GM21825 (cell line): ENCODE measurements at regions not wholly inside any gene's neighbourhood (a gene's known extent, or its start where the extent isn't known, plus 50 kb on each side); places are given as distances from the start of the nearest gene placed in this dataset.

Experiments
- ATAC-seq: cut with Tn5 transposase; IDR thresholded peaks from one replicate; pipeline ENCODE4 v1.9.1; 2021; ENCODE audit warnings: mild to moderate bottlenecking, moderate library complexity; ENCODE audit not compliant: unreplicated experiment

GRCh38 chr7:130926001-130926691, 192.1 kb upstream of the KLF14 start:
- ATAC-seq, result no peak

- no peak for ATAC-seq
Observed at GRCh38 chr7:130927062-130927461, 193.1 kb upstream of the KLF14 start.

GRCh38 chr7:130927564-130927963, 193.6 kb upstream of the KLF14 start:
- no peak for ATAC-seq

- ATAC-seq, result no peak
Observed at GRCh38 chr7:130929896-130930659, 196.1 kb upstream of the KLF14 start.

- no peak for ATAC-seq
Observed at GRCh38 chr7:130930681-130931080, 196.7 kb upstream of the KLF14 start.

- no peak for ATAC-seq
Observed at GRCh38 chr7:130931423-130931822, 197.4 kb upstream of the KLF14 start.

GRCh38 chr7:130932088-130932487, 198.1 kb upstream of the KLF14 start:
- no peak for ATAC-seq

- ATAC-seq, result no peak
Observed at GRCh38 chr7:130932667-130933432, 198.8 kb upstream of the KLF14 start.

GRCh38 chr7:130933919-130934318, 199.9 kb upstream of the KLF14 start:
- ATAC-seq, result no peak

GRCh38 chr7:130935564-130936157, 201.7 kb upstream of the KLF14 start:
- no peak for ATAC-seq

- no peak for ATAC-seq
Observed at GRCh38 chr7:130936202-130936931, 202.4 kb upstream of the KLF14 start.

GRCh38 chr7:130937016-130937415, 203.0 kb upstream of the KLF14 start:
- ATAC-seq, result no peak

GRCh38 chr7:130937830-130938229, 203.8 kb upstream of the KLF14 start:
- ATAC-seq, result no peak

GRCh38 chr7:130938661-130939060, 204.7 kb upstream of the KLF14 start:
- no peak for ATAC-seq

- no peak for ATAC-seq
Observed at GRCh38 chr7:130939321-130940095, 205.5 kb upstream of the KLF14 start.

GRCh38 chr7:130940326-130940725, 206.3 kb upstream of the KLF14 start:
- ATAC-seq, result no peak

- no peak for ATAC-seq
Observed at GRCh38 chr7:130940907-130941306, 206.9 kb upstream of the KLF14 start.

- no peak for ATAC-seq
Observed at GRCh38 chr7:130941322-130942210, 207.6 kb upstream of the KLF14 start.
